Karpas-422 (cell line): ENCODE measurements at regions not wholly inside any gene's neighbourhood (a gene's known extent, or its start where the extent isn't known, plus 50 kb on each side); places are given as distances from the start of the nearest gene placed in this dataset.

Experiments
- DNase-seq: peaks from one replicate; pipeline ENCODE4 v3.0.0-alpha.2; 2015
- H2AFZ ChIP-seq: fragments of 200-600 bp; sonication (generic); 2 replicates; pipeline ENCODE4 v1.6.1; 2014; ENCODE audit warnings: antibody characterized with exemption, low read length, mixed read lengths
- H3K27ac ChIP-seq: fragments of 200-600 bp; sonication (generic); 2 replicates; pipeline ENCODE4 v1.5.1; 2014; ENCODE audit warnings: mild to moderate bottlenecking, low read length, moderate library complexity
- H3K27me3 ChIP-seq: fragments of 200-600 bp; sonication (generic); 2 replicates; pipeline ENCODE4 v1.6.1; 2014; ENCODE audit warnings: low read length, mixed read lengths
- H3K36me3 ChIP-seq: fragments of 200-600 bp; sonication (generic); 2 replicates; pipeline ENCODE4 v1.6.1; 2014; ENCODE audit warnings: low read length, mixed read lengths; ENCODE audit not compliant: insufficient read depth
- H3K4me1 ChIP-seq: fragments of 200-600 bp; sonication (generic); 2 replicates; pipeline ENCODE4 v1.6.1; 2014; ENCODE audit warnings: mild to moderate bottlenecking, low read length, mixed read lengths
- H3K4me2 ChIP-seq: fragments of 200-600 bp; sonication (generic); 2 replicates; pipeline ENCODE4 v1.6.1; 2014; ENCODE audit warnings: low read length, low read depth, mild to moderate bottlenecking; ENCODE audit not compliant: poor library complexity, severe bottlenecking
- H3K4me3 ChIP-seq: fragments of 200-600 bp; sonication (generic); 2 replicates; pipeline ENCODE4 v1.5.1; 2014; ENCODE audit warnings: mild to moderate bottlenecking, antibody characterized with exemption, low read length, mixed read lengths
- H3K79me2 ChIP-seq: fragments of 200-600 bp; sonication (generic); 2 replicates; pipeline ENCODE4 v1.6.1; 2014; ENCODE audit warnings: mild to moderate bottlenecking, low read length, mixed read lengths
- H3K9ac ChIP-seq: fragments of 200-600 bp; sonication (generic); 2 replicates; pipeline ENCODE4 v1.6.0; 2014; ENCODE audit warnings: low read length
- H3K9me2 ChIP-seq: fragments of 200-600 bp; sonication (generic), shearing (Covaris generic); replicated peaks from 2 replicates; pipeline ENCODE4 v1.6.0; 2014; ENCODE audit warnings: mild to moderate bottlenecking, low read length, moderate library complexity; ENCODE audit not compliant: insufficient read depth
- H3K9me3 ChIP-seq: fragments of 300-700, 200-600 bp; sonication (generic); 2 replicates; pipeline ENCODE4 v1.6.1; 2014; ENCODE audit warnings: low read length, mixed read lengths
- H4K20me1 ChIP-seq: fragments of 200-600 bp; sonication (generic); 2 replicates; pipeline ENCODE4 v1.6.1; 2014; ENCODE audit warnings: mild to moderate bottlenecking, antibody characterized with exemption, low read length, low read depth; ENCODE audit not compliant: insufficient read depth

DNA sequence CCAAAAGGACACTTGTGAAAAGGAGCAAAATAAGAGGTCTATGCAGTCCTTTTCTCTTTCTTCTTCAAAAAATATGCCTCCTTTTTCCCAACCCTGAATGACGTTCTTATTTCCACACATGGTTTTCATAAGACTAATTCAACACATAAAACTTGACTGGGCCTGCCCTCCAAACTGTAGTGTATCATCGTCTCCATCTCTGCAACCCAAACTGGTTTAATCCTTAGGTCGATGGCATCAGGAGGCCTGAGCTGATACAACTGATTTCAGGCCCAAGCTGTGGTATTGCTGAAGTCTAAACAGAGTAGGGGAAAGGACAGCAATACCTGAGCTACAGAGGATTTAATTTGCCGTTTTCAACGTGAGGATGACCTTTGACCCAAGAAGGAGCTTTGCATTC is 130.0 kb upstream of the MTNR1B start:
- Histone ChIP-seq H3K4me1 (no peaks in the 10 kb centered on the region), H3K27ac (no peak overlapping the region), H3K4me2 (no peak overlapping the region), H3K27me3 (peaks cover 2% of the 10 kb centered on the region; the same call in 1 of the 2 replicates), H3K9me3 (no peaks in the 10 kb centered on the region), H3K36me3 (no peaks in the 10 kb centered on the region), H3K9ac (no peak overlapping the region), H2AFZ (no peak overlapping the region), H3K9me2 (no peaks in the 10 kb centered on the region), H3K4me3 (no peak overlapping the region), H4K20me1 (no peaks in the 10 kb centered on the region), H3K79me2 (no peaks in the 10 kb centered on the region)
- no peak for DNase-seq

DNA sequence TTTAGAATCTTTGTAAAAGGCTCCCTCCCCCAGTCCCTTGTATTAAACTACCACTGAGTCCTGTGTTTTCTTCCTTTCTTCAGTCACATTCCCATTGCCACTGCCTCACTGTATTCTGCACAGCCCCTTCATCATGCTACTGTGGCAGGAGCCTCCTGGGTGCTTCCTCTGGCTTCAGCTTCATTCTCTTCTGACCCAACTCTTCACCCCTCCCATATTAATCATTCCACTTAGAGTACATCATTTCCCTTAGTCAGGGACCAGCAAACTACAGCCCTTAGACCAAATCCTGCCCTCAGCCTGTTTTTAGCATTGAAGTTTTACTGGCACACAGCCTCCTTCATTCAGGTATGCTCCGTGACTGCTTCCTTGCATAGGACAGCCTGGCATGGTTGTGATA is 127.7 kb upstream of the MTNR1B start:
- Histone ChIP-seq H3K4me2 (no peak overlapping the region), H3K27ac (no peak overlapping the region), H3K36me3 (no peaks in the 10 kb centered on the region), H3K4me3 (no peak overlapping the region), H3K27me3 (0 out of 2 replicates have a peak, but pooled peaks cover 2% of the 10 kb centered on the region), H3K9ac (no peak overlapping the region), H3K79me2 (no peaks in the 10 kb centered on the region), H2AFZ (no peak overlapping the region), H3K9me3 (no peaks in the 10 kb centered on the region), H3K9me2 (no peaks in the 10 kb centered on the region), H4K20me1 (no peaks in the 10 kb centered on the region), H3K4me1 (no peaks in the 10 kb centered on the region)
- DNase-seq: no peak

DNA sequence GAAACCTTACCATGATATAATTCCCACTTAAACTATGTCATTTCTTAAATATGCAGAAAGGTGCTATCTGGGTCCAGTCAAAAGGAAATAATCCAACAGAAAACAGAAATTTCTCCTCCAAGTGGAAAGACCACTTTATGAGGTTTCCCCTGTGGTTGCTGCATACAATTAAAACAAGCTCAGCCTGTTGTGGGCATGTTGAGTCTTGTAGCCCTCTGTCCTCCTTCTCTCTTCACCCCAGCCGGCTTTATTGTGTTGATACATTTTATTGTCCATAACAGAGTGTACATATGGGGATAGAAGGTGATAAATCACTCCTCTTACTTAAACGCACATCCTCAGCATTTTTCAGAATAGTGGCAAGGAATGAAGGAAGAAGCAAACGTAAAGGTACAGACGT is 126.0 kb upstream of the MTNR1B start:
- Histone ChIP-seq H3K4me2 (no peak overlapping the region), H3K36me3 (no peaks in the 10 kb centered on the region), H3K4me3 (no peak overlapping the region), H3K4me1 (no peaks in the 10 kb centered on the region), H3K9me3 (no peaks in the 10 kb centered on the region), H2AFZ (no peak overlapping the region), H4K20me1 (no peaks in the 10 kb centered on the region), H3K27me3 (0 out of 2 replicates have a peak, but pooled peaks cover 2% of the 10 kb centered on the region), H3K27ac (no peak overlapping the region), H3K79me2 (no peaks in the 10 kb centered on the region), H3K9me2 (no peaks in the 10 kb centered on the region), H3K9ac (no peak overlapping the region)
- DNase-seq: no peak

DNA sequence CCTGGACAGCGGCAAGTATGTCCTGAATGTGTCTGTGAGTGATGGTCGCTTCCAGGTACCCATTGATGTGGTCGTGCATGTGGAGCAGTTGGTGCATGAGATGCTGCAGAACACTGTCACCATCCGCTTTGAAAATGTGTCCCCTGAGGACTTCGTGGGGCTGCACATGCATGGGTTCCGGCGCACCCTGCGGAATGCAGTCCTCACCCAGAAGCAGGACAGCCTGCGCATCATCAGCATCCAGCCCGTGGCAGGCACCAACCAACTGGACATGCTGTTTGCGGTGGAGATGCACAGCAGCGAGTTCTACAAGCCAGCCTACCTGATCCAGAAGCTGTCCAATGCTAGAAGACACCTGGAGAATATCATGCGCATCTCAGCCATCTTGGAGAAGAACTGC is 125.3 kb upstream of the MTNR1B start:
- no peaks in the 10 kb centered on the region for H3K79me2 ChIP-seq
- H3K36me3 ChIP-seq: no peaks in the 10 kb centered on the region
- no peak overlapping the region for H3K4me2 ChIP-seq
- no peak overlapping the region for H3K4me3 ChIP-seq
- no peaks in the 10 kb centered on the region for H3K9me2 ChIP-seq
- H3K9me3 ChIP-seq: no peaks in the 10 kb centered on the region
- 0 out of 2 replicates have a peak, but pooled peaks cover 2% of the 10 kb centered on the region for H3K27me3 ChIP-seq
- DNase-seq: no peak
- no peak overlapping the region for H3K9ac ChIP-seq
- H2AFZ ChIP-seq: no peak overlapping the region
- H4K20me1 ChIP-seq: no peaks in the 10 kb centered on the region
- no peak overlapping the region for H3K27ac ChIP-seq
- H3K4me1 ChIP-seq: no peaks in the 10 kb centered on the region

DNA sequence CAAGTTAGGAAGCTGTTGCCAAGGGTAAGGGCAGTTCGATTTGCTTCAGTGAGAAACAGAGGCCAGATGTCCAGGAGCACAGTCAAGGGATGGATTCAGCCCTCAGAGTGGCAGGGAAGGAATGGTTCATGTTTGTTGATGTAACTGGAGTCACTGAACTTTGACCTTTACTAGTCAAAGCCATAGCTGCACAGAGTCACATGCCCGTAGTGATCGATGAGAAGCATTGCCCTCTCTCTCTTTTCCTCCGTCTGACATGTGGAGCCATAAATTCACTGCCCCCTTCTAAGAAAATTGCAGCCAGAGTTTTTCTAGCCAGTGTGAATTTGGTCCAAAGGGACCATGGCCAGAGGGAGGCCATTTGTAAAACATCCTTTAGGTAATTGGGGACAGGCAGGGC is 124.1 kb upstream of the MTNR1B start:
- no peaks in the 10 kb centered on the region for H3K9me3 ChIP-seq
- no peaks in the 10 kb centered on the region for H3K27me3 ChIP-seq
- no peak overlapping the region for H2AFZ ChIP-seq
- H3K4me1 ChIP-seq: no peaks in the 10 kb centered on the region
- no peak overlapping the region for H3K27ac ChIP-seq
- no peak for DNase-seq
- no peak overlapping the region for H3K9ac ChIP-seq
- H3K4me3 ChIP-seq: no peak overlapping the region
- H4K20me1 ChIP-seq: no peaks in the 10 kb centered on the region
- H3K36me3 ChIP-seq: no peaks in the 10 kb centered on the region
- H3K4me2 ChIP-seq: no peak overlapping the region
- no peaks in the 10 kb centered on the region for H3K9me2 ChIP-seq
- no peaks in the 10 kb centered on the region for H3K79me2 ChIP-seq

DNA sequence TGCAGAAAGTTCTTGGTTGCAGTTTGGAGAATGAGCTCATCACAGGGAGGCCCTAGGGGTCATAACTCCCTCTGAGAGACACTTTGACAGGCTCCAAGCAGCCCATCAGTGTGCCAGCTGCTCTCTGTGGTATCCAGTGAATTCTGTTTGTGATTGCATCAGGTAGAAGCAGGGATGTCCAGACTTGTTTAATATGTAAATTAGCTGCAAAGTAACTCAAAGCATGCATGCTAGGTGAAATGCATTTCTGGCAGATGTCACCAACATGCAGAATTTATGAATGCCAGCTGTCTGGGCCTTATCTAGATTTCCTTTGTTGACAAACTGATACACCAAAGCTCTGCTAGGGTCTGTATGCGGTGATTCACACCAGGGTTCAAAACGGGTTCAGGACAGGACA is 123.6 kb upstream of the MTNR1B start:
- Histone ChIP-seq H3K36me3 (no peaks in the 10 kb centered on the region), H3K9me2 (no peaks in the 10 kb centered on the region), H2AFZ (no peak overlapping the region), H3K27ac (no peak overlapping the region), H3K4me3 (no peak overlapping the region), H3K9me3 (no peaks in the 10 kb centered on the region), H3K4me1 (no peaks in the 10 kb centered on the region), H3K79me2 (no peaks in the 10 kb centered on the region), H4K20me1 (no peaks in the 10 kb centered on the region), H3K9ac (no peak overlapping the region), H3K4me2 (no peak overlapping the region), H3K27me3 (no peaks in the 10 kb centered on the region)
- DNase-seq: no peak

DNA sequence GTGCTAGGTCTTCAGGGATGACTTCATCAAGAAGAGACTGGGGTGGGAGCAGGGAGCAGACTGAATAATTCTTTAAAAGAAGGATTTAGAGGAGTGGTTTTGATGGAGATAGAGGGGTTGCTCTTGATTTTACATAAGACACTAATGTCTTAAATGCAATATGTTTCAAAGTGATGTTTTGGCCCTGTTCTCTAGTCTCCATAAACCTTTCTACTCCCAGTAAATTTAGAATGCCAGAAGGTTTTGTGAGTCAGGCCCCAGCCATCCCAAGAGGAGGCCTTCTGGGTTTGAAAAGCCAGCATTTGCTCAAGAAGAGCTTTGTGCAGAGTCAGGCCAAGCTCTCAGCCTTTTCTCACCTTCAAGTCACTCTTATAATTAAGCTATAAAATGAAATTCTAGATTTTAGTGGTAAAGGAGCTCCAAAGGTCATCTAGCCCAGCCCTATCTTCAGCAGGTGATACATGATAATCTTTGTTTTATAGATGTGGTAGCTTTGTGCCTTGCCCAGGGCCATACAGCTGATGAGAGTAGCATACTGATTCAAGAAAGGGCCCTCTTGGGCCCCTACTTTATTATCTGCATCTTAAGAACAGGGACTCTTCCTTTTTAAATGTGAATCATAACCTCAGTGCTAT is 122.8 kb upstream of the MTNR1B start:
- H4K20me1 ChIP-seq: no peaks in the 10 kb centered on the region
- DNase-seq: no peak

DNA sequence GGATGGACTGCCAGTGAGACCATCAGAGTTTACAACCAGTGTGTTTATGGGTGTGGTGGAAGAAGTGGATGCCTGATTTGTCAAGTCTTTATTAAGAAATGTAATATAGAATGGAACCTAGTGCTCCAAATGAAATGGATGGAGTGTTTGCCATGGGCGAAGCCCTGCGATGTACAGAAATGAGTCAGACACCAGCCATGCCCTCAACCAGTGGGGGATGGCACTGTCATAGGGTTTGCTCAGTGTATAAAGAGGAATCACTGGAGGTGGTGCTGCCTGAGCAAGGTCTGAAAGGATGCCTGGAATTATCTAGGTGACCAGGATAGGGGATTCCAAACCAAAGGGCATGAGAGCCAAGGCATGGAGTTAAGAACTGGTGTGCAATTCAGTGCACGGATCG is 120.9 kb upstream of the MTNR1B start:
- H3K4me2 ChIP-seq: no peak overlapping the region
- no peak for DNase-seq
- no peaks in the 10 kb centered on the region for H3K79me2 ChIP-seq
- H3K27me3 ChIP-seq: no peaks in the 10 kb centered on the region
- H4K20me1 ChIP-seq: no peaks in the 10 kb centered on the region
- H2AFZ ChIP-seq: no peak overlapping the region
- H3K4me1 ChIP-seq: no peaks in the 10 kb centered on the region
- H3K27ac ChIP-seq: no peak overlapping the region
- no peaks in the 10 kb centered on the region for H3K9me3 ChIP-seq
- no peak overlapping the region for H3K4me3 ChIP-seq
- H3K9me2 ChIP-seq: no peaks in the 10 kb centered on the region
- H3K9ac ChIP-seq: no peak overlapping the region
- H3K36me3 ChIP-seq: no peaks in the 10 kb centered on the region

More for the DNA sequence above, 122.8 kb upstream of the MTNR1B start:
- Histone ChIP-seq H2AFZ (no peak overlapping the region), H3K36me3 (no peaks in the 10 kb centered on the region), H3K9me3 (no peaks in the 10 kb centered on the region), H3K4me1 (no peaks in the 10 kb centered on the region), H3K9me2 (no peaks in the 10 kb centered on the region), H3K9ac (no peak overlapping the region), H3K27me3 (no peaks in the 10 kb centered on the region), H3K4me3 (no peak overlapping the region), H3K79me2 (no peaks in the 10 kb centered on the region), H3K27ac (no peak overlapping the region), H3K4me2 (no peak overlapping the region)
